Prostate gland (tissue), 2 donors: ENCODE measurements at regions not wholly inside any gene's neighbourhood (a gene's known extent, or its start where the extent isn't known, plus 50 kb on each side); places are given as distances from the start of the nearest gene placed in this dataset.

Experiments used
- CTCF ChIP-seq, 4 experiments: fragments of 200-600 bp in 2 of 4; fragments of 450-650 bp in 2 of 4; sonication (generic) in 2 of 4; IDR thresholded peaks; 1 replicate in 3 of 4; 2 replicates in 1 of 4; pipeline ENCODE4 v1.5.1; 2016 to 2019; ENCODE audit warnings: antibody characterized with exemption in 4 of 4, mild to moderate bottlenecking in 2 of 4, moderate library complexity in 2 of 4
- POLR2A ChIP-seq: fragments of 450-650 bp; IDR thresholded peaks from one replicate; pipeline ENCODE4 v1.6.1; 2016; ENCODE audit warnings: antibody characterized with exemption, mild to moderate bottlenecking
- POLR2AphosphoS5 ChIP-seq: sonication (generic); formaldehyde crosslinking; IDR thresholded peaks from one replicate; pipeline ENCODE4 v1.6.1; 2017; ENCODE audit warnings: antibody characterized with exemption

GRCh38 chr4:148780426-148781005, 338.3 kb upstream of the NR3C2 start:
- TF ChIP-seq POLR2A (no peak), CTCF (IDR thresholded peaks at IDR 0.05) (no peak), POLR2AphosphoS5 (no peak)
